IMR-90 (cell line): ENCODE measurements at regions not wholly inside any gene's neighbourhood (a gene's known extent, or its start where the extent isn't known, plus 50 kb on each side); places are given as distances from the start of the nearest gene placed in this dataset.

Source experiments
- ATAC-seq: fragments of 200-7000 bp; cut with Tn5 transposase; 2 replicates; pipeline ENCODE4 v1.9.1; 2020; ENCODE audit warnings: low read depth, mild to moderate bottlenecking, moderate library complexity
- BruUV-seq: library from RNA; stranded (reverse); fragments of 400-500 nt; replicated peaks from 2 replicates; lab custom pipeline; 2021; lab: Mats Ljungman, UMichigan
- CTCF ChIA-PET: fragments of 300-600 bp; formaldehyde crosslinking; extraction: SDS; loops from one replicate; lab custom pipeline; 2021; ENCODE audit warnings: antibody characterized with exemption; lab: Yijun Ruan, JAX
- POLR2A ChIA-PET: fragments of 300-600 bp; sonication (Branson Sonifier 250); formaldehyde crosslinking; loops from one replicate; lab custom pipeline; 2022; ENCODE audit warnings: antibody characterized with exemption; ENCODE audit not compliant: unreplicated experiment; lab: Charles Lee
- DNase-seq: peaks from one replicate; pipeline ENCODE4 v3.0.0; 2013
- H2AFZ ChIP-seq: replicated peaks from 2 replicates; pipeline ENCODE3; 2013; ENCODE audit warnings: low read length, mild to moderate bottlenecking; ENCODE audit not compliant: poor library complexity
- H2AK5ac ChIP-seq: 2 replicates; pipeline ENCODE4 v1.6.1; 2013; ENCODE audit warnings: low read depth, low read length, inconsistent platforms
- H2AK9ac ChIP-seq: replicated peaks from 2 replicates; pipeline ENCODE3; 2013; ENCODE audit warnings: mild to moderate bottlenecking, low read depth, low read length, moderate library complexity; ENCODE audit not compliant: poor library complexity
- H2BK120ac ChIP-seq: 2 replicates; pipeline ENCODE4 v1.6.1; 2013; ENCODE audit warnings: low read depth, low read length, inconsistent platforms
- H2BK15ac ChIP-seq: 3 replicates; pipeline ENCODE4 v1.6.1; 2013; ENCODE audit warnings: low read depth, low read length, inconsistent platforms
- H2BK20ac ChIP-seq: 2 replicates; pipeline ENCODE4 v1.6.1; 2013; ENCODE audit warnings: low read depth, mild to moderate bottlenecking, inconsistent platforms, low read length, moderate library complexity
- H2BK5ac ChIP-seq: 2 replicates; pipeline ENCODE4 v1.6.1; 2013; ENCODE audit warnings: mild to moderate bottlenecking, low read depth, low read length, inconsistent platforms; ENCODE audit not compliant: poor library complexity, severe bottlenecking
- H3K14ac ChIP-seq: replicated peaks from 2 replicates; pipeline ENCODE4 v1.6.1; 2013; ENCODE audit warnings: low read depth, low read length, inconsistent platforms
- H3K18ac ChIP-seq: 2 replicates; pipeline ENCODE4 v1.6.1; 2013; ENCODE audit warnings: low read depth, low read length, control low read depth
- H3K23ac ChIP-seq: 2 replicates; pipeline ENCODE4 v1.6.1; 2013; ENCODE audit warnings: low read depth, low read length, inconsistent platforms
- H3K27ac ChIP-seq: 2 replicates; pipeline ENCODE4 v1.5.1; 2013; ENCODE audit warnings: mild to moderate bottlenecking, control low read depth, low read length; ENCODE audit not compliant: insufficient read depth
- H3K27me3 ChIP-seq: 2 replicates; pipeline ENCODE4 v1.6.1; 2013; ENCODE audit warnings: low read length; ENCODE audit not compliant: control insufficient read depth, insufficient read depth
- H3K36me3 ChIP-seq: 2 replicates; pipeline ENCODE4 v1.6.1; 2013; ENCODE audit warnings: low read length, mixed read lengths; ENCODE audit not compliant: control insufficient read depth, insufficient read depth
- H3K4ac ChIP-seq: 2 replicates; pipeline ENCODE4 v1.6.1; 2013; ENCODE audit warnings: low read depth, low read length, inconsistent platforms
- H3K4me1 ChIP-seq: 2 replicates; pipeline ENCODE4 v1.6.1; 2013; ENCODE audit warnings: low read length, mixed read lengths; ENCODE audit not compliant: control insufficient read depth, insufficient read depth
- H3K4me2 ChIP-seq: 2 replicates; pipeline ENCODE4 v1.6.1; 2013; ENCODE audit warnings: low read depth, mild to moderate bottlenecking, control low read depth, low read length, moderate library complexity
- H3K4me3 ChIP-seq: 2 replicates; pipeline ENCODE4 v1.5.1; 2013; ENCODE audit warnings: low read depth, mild to moderate bottlenecking, control low read depth, low read length, moderate library complexity; ENCODE audit not compliant: insufficient read depth
- H3K56ac ChIP-seq: 2 replicates; pipeline ENCODE4 v1.6.1; 2013; ENCODE audit warnings: low read length, inconsistent platforms; ENCODE audit not compliant: insufficient read depth; ENCODE audit errors: extremely low read depth
- H3K79me1 ChIP-seq, 2 experiments: 2 replicates each; pipeline ENCODE4 v1.6.1; 2013; ENCODE audit warnings: low read length in 2 of 2, inconsistent platforms in 1 of 2, low read depth in 1 of 2
- H3K9ac ChIP-seq: 2 replicates; pipeline ENCODE4 v1.6.1; 2013; ENCODE audit warnings: low read depth, low read length, control low read depth
- H3K9me1 ChIP-seq: 2 replicates; pipeline ENCODE4 v1.6.1; 2013; ENCODE audit warnings: low read length, inconsistent platforms; ENCODE audit not compliant: insufficient read depth
- H3K9me3 ChIP-seq: 2 replicates; pipeline ENCODE4 v1.6.1; 2013; ENCODE audit warnings: low read length; ENCODE audit not compliant: control insufficient read depth, insufficient read depth
- H4K20me1 ChIP-seq: 2 replicates; pipeline ENCODE4 v1.6.1; 2013; ENCODE audit warnings: low read length, inconsistent platforms; ENCODE audit not compliant: insufficient read depth
- H4K5ac ChIP-seq: 2 replicates; pipeline ENCODE4 v1.6.1; 2013; ENCODE audit warnings: mild to moderate bottlenecking, low read depth, low read length, control low read depth
- H4K8ac ChIP-seq, 2 experiments: 2 replicates each; pipeline ENCODE4 v1.6.1; 2013; ENCODE audit warnings: low read depth in 2 of 2, low read length in 2 of 2, control low read depth in 1 of 2, inconsistent platforms in 1 of 2
- H4K91ac ChIP-seq: 2 replicates; pipeline ENCODE4 v1.6.1; 2013; ENCODE audit warnings: low read depth, low read length, inconsistent platforms; ENCODE audit not compliant: insufficient read depth
- CEBPB ChIP-seq: IDR thresholded peaks from 2 replicates; pipeline ENCODE4 v1.6.1; 2012; ENCODE audit warnings: low read depth, low read length, improper control_type of control experiment
- CHD1 ChIP-seq: IDR thresholded peaks from 2 replicates; pipeline ENCODE4 v1.6.1; 2012; ENCODE audit warnings: low read depth, low read length, improper control_type of control experiment
- MAZ ChIP-seq: IDR thresholded peaks from 2 replicates; pipeline ENCODE4 v1.6.1; 2012; ENCODE audit warnings: low read depth, mild to moderate bottlenecking, low read length, improper control_type of control experiment, moderate library complexity, borderline replicate concordance
- MXI1 ChIP-seq: IDR thresholded peaks from 2 replicates; pipeline ENCODE4 v1.6.1; 2012; ENCODE audit warnings: low read depth, mild to moderate bottlenecking, low read length, moderate library complexity, borderline replicate concordance
- POLR2A ChIP-seq: IDR thresholded peaks from 2 replicates; pipeline ENCODE4 v1.6.1; 2012; ENCODE audit warnings: mild to moderate bottlenecking, low read depth, low read length
- RAD21 ChIP-seq: IDR thresholded peaks from 2 replicates; pipeline ENCODE4 v1.6.1; 2012; ENCODE audit warnings: low read length, improper control_type of control experiment
- RFX5 ChIP-seq: IDR thresholded peaks from 2 replicates; pipeline ENCODE4 v1.8.0; 2012; ENCODE audit warnings: low read depth, mild to moderate bottlenecking, low read length, moderate library complexity
- SMC3 ChIP-seq: fragments of 150-350 bp; IDR thresholded peaks from 2 replicates; pipeline ENCODE4 v1.6.1; 2016; ENCODE audit warnings: low read depth, mild to moderate bottlenecking, antibody characterized with exemption, low read length, moderate library complexity
- USF2 ChIP-seq: fragments of 150-350 bp; IDR thresholded peaks from 2 replicates; pipeline ENCODE4 v1.6.1; 2017; ENCODE audit warnings: mild to moderate bottlenecking, antibody characterized with exemption, low read length, low read depth
- WGBS, 2 experiments: methylation state at CpG; one replicate each; pipeline versions ENCODE4 v1.1.5 to v1.1.7; 2013; ENCODE audit warnings: missing lambda C conversion rate in 2 of 2; ENCODE audit not compliant: insufficient read length in 1 of 2; ENCODE audit errors: extremely low coverage in 2 of 2; 5-methylcytosine and 5-hydroxymethylcytosine counted together
- dilution Hi-C: fragments of 300-500 bp; cut with HindIII; formaldehyde crosslinking; loops from one replicate; pipeline ENCODE4 v1.14.3; 2018; ENCODE audit warnings: low sequenced_read_pairs; ENCODE audit not compliant: unreplicated experiment
- in situ Hi-C: fragments of 300-500 bp; cut with MboI; formaldehyde crosslinking; loops from 3 replicates; pipeline ENCODE4 v1.14.3; 2019; ENCODE audit warnings: low sequenced_read_pairs, inconsistent platforms, mixed read lengths
- intact Hi-C: fragments of 100-400 bp; cut with micrococcal nuclease; formaldehyde crosslinking; loops from 2 replicates; pipeline ENCODE4 v1.10.0; 2022
- TF ChIP-seq, protein P1 (sequence below): fragments of 150-350 bp; IDR thresholded peaks from 2 replicates; pipeline ENCODE4 v1.6.1; 2016; ENCODE audit warnings: low read depth, mild to moderate bottlenecking, low read length, moderate library complexity, borderline replicate concordance

- Histone ChIP-seq H2BK5ac (no peak overlapping the region), H3K9me1 (no peaks in the 10 kb centered on the region), H2AFZ (no peak overlapping the region), H3K56ac (no peak overlapping the region), H2BK15ac (no peak overlapping the region), H3K79me1 (no peaks in the 10 kb centered on the region), H2BK120ac (no peak overlapping the region), H3K4me2 (no peak overlapping the region), H4K20me1 (no peaks in the 10 kb centered on the region), H3K4me3 (no peak overlapping the region), H3K36me3 (no peaks in the 10 kb centered on the region), H2AK5ac (no peak overlapping the region), H2BK20ac (no peak overlapping the region), H3K4me1 (no peaks in the 10 kb centered on the region), H2AK9ac (no peak overlapping the region), H4K5ac (no peak overlapping the region), H4K91ac (no peak overlapping the region), H3K27me3 (no peaks in the 10 kb centered on the region), H3K27ac (no peak overlapping the region), H4K8ac (no peak overlapping the region), H3K23ac (no peak overlapping the region), H3K9me3 (no peaks in the 10 kb centered on the region), H3K14ac (no peak overlapping the region), H3K4ac (no peak overlapping the region), H3K9ac (no peak overlapping the region), H3K18ac (no peak overlapping the region)
- in situ Hi-C loops: no loop called here
- DNase-seq (no peak), ATAC-seq (no peak)
- BruUV-seq: no TSS peak
- CTCF ChIA-PET: no interaction called here
- POLR2A ChIA-PET: no interaction called here
- 54% methylated on average over 5 of the region's 7 CpGs; no CpG with 5 or more reads in 1 of the 2 experiments for WGBS, 2 experiments
- no peak for TF ChIP-seq RAD21
- no peak for TF ChIP-seq MXI1
- no peak for TF ChIP-seq SMC3
- TF ChIP-seq MAZ: no peak
- no peak for TF ChIP-seq RFX5
- TF ChIP-seq CHD1: no peak
- TF ChIP-seq, protein P1, sequence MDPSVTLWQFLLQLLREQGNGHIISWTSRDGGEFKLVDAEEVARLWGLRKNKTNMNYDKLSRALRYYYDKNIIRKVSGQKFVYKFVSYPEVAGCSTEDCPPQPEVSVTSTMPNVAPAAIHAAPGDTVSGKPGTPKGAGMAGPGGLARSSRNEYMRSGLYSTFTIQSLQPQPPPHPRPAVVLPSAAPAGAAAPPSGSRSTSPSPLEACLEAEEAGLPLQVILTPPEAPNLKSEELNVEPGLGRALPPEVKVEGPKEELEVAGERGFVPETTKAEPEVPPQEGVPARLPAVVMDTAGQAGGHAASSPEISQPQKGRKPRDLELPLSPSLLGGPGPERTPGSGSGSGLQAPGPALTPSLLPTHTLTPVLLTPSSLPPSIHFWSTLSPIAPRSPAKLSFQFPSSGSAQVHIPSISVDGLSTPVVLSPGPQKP: no peak
- TF ChIP-seq POLR2A: no peak
- TF ChIP-seq CEBPB: no peak
- no peak for TF ChIP-seq USF2
- intact Hi-C loops: no loop called here
- dilution Hi-C loops: no loop called here
Measured at GRCh38 chr16:23008041-23008440, 141.2 kb downstream of the USP31 start.
